DOHH2 (cell line): ENCODE measurements at regions not wholly inside any gene's neighbourhood (a gene's known extent, or its start where the extent isn't known, plus 50 kb on each side); places are given as distances from the start of the nearest gene placed in this dataset.

Source experiments
- H3F3A ChIP-seq: fragments of 200-600 bp; sonication (generic), shearing (Covaris generic); 2 replicates; pipeline ENCODE4 v1.6.0; 2016; ENCODE audit warnings: antibody characterized with exemption, mild to moderate bottlenecking; ENCODE audit not compliant: control insufficient read depth, insufficient read depth
- H3K27ac ChIP-seq: fragments of 200-600 bp; sonication (generic); 2 replicates; pipeline ENCODE4 v1.5.1; 2014; ENCODE audit warnings: low read depth, mild to moderate bottlenecking, low read length, moderate library complexity
- H3K27me3 ChIP-seq: fragments of 200-600 bp; sonication (generic); 2 replicates; pipeline ENCODE4 v1.6.1; 2014; ENCODE audit warnings: mild to moderate bottlenecking, low read length, mixed read lengths; ENCODE audit not compliant: control insufficient read depth
- H3K36me3 ChIP-seq: fragments of 200-600 bp; sonication (generic); 2 replicates; pipeline ENCODE4 v1.6.1; 2014; ENCODE audit warnings: mild to moderate bottlenecking, low read length, moderate library complexity, mixed read lengths; ENCODE audit not compliant: control insufficient read depth
- H3K4me1 ChIP-seq: fragments of 200-600 bp; sonication (generic); 2 replicates; pipeline ENCODE4 v1.6.1; 2014; ENCODE audit warnings: mild to moderate bottlenecking, low read length, mixed read lengths; ENCODE audit not compliant: control insufficient read depth
- H3K4me2 ChIP-seq: fragments of 200-600 bp; sonication (generic); 2 replicates; pipeline ENCODE4 v1.6.0; 2014; ENCODE audit warnings: mild to moderate bottlenecking, low read length, moderate library complexity
- H3K4me3 ChIP-seq: fragments of 200-600 bp; sonication (generic); 2 replicates; pipeline ENCODE4 v1.5.1; 2014; ENCODE audit warnings: mild to moderate bottlenecking, low read length, mixed read lengths
- H3K79me2 ChIP-seq: fragments of 200-600 bp; sonication (generic); 2 replicates; pipeline ENCODE4 v1.6.1; 2014; ENCODE audit warnings: mild to moderate bottlenecking, low read length, mixed read lengths; ENCODE audit not compliant: control insufficient read depth
- H3K9me2 ChIP-seq: fragments of 200-600 bp; sonication (generic); replicated peaks from 2 replicates; pipeline ENCODE4 v1.6.1; 2014; ENCODE audit warnings: mild to moderate bottlenecking, low read length, mixed read lengths; ENCODE audit not compliant: control insufficient read depth
- H3K9me3 ChIP-seq: fragments of 200-600 bp; sonication (generic); 2 replicates; pipeline ENCODE4 v1.6.1; 2014; ENCODE audit warnings: antibody characterized with exemption, low read length, mixed read lengths; ENCODE audit not compliant: control insufficient read depth, insufficient read depth
- H4K20me1 ChIP-seq: fragments of 200-600 bp; sonication (generic); 2 replicates; pipeline ENCODE4 v1.6.0; 2014; ENCODE audit warnings: low read depth, mild to moderate bottlenecking, antibody characterized with exemption, low read length, moderate library complexity; ENCODE audit not compliant: control insufficient read depth, insufficient read depth
- CTCF ChIP-seq: fragments of 200-600 bp; sonication (generic); IDR thresholded peaks from one replicate; pipeline ENCODE4 v1.5.1; 2014; ENCODE audit warnings: antibody characterized with exemption, mild to moderate bottlenecking, low read depth, low read length; ENCODE audit not compliant: poor library complexity, severe bottlenecking
- EZH2phosphoT487 ChIP-seq: fragments of 200-600 bp; sonication (generic); IDR thresholded peaks from 2 replicates; pipeline ENCODE4 v1.6.1; 2017; ENCODE audit warnings: borderline replicate concordance, mild to moderate bottlenecking, antibody characterized with exemption, low read length, moderate library complexity, mixed read lengths

- no peak overlapping the region for H3K4me2 ChIP-seq
- no peak overlapping the region for H3K4me3 ChIP-seq
- H3K9me2 ChIP-seq, result no peaks in the 10 kb centered on the region
- no peaks in the 10 kb centered on the region for H3K36me3 ChIP-seq
- no peaks in the 10 kb centered on the region for H3K79me2 ChIP-seq
- no peak overlapping the region for H3K27ac ChIP-seq
- H4K20me1 ChIP-seq, result no peaks in the 10 kb centered on the region
- no peaks in the 10 kb centered on the region for H3K27me3 ChIP-seq
- H3K9me3 ChIP-seq, result no peaks in the 10 kb centered on the region
- H3K4me1 ChIP-seq, result no peaks in the 10 kb centered on the region
- TF ChIP-seq EZH2phosphoT487 (no peak), CTCF (no peak)
- H3F3A ChIP-seq, result no peaks in the 10 kb centered on the region
Observed at GRCh38 chr17:33936764-33937163, 318.3 kb upstream of the CCL2 start.

GRCh38 chr17:33939959-33940358 is 315.1 kb upstream of the CCL2 start:
- Histone ChIP-seq H3K4me3 (no peak overlapping the region), H3K4me2 (no peak overlapping the region), H3F3A (no peaks in the 10 kb centered on the region), H3K4me1 (no peaks in the 10 kb centered on the region), H3K27me3 (no peaks in the 10 kb centered on the region), H3K9me2 (no peaks in the 10 kb centered on the region), H4K20me1 (no peaks in the 10 kb centered on the region), H3K9me3 (no peaks in the 10 kb centered on the region), H3K36me3 (no peaks in the 10 kb centered on the region), H3K27ac (no peak overlapping the region), H3K79me2 (no peaks in the 10 kb centered on the region)
- TF ChIP-seq EZH2phosphoT487 (no peak), CTCF (no peak)

GRCh38 chr17:33940769-33941370 is 314.2 kb upstream of the CCL2 start:
- H3F3A ChIP-seq, result no peaks in the 10 kb centered on the region
- H3K27me3 ChIP-seq, result no peaks in the 10 kb centered on the region
- no peaks in the 10 kb centered on the region for H3K9me3 ChIP-seq
- no peaks in the 10 kb centered on the region for H3K36me3 ChIP-seq
- H3K4me2 ChIP-seq, result no peak overlapping the region
- no peak overlapping the region for H3K4me3 ChIP-seq
- H3K27ac ChIP-seq, result no peak overlapping the region
- H3K9me2 ChIP-seq, result no peaks in the 10 kb centered on the region
- H4K20me1 ChIP-seq, result no peaks in the 10 kb centered on the region
- H3K4me1 ChIP-seq, result no peaks in the 10 kb centered on the region
- no peak for TF ChIP-seq CTCF
- TF ChIP-seq EZH2phosphoT487, result no peak
- no peaks in the 10 kb centered on the region for H3K79me2 ChIP-seq

- no peak for TF ChIP-seq CTCF
- Histone ChIP-seq H3K4me1 (no peaks in the 10 kb centered on the region), H4K20me1 (no peaks in the 10 kb centered on the region), H3K4me3 (no peak overlapping the region), H3K36me3 (no peaks in the 10 kb centered on the region), H3K27ac (no peak overlapping the region), H3K4me2 (no peak overlapping the region), H3F3A (no peaks in the 10 kb centered on the region), H3K79me2 (no peaks in the 10 kb centered on the region), H3K9me2 (no peaks in the 10 kb centered on the region), H3K27me3 (no peaks in the 10 kb centered on the region), H3K9me3 (no peaks in the 10 kb centered on the region)
Observed at GRCh38 chr17:33941744-33942143, 313.3 kb upstream of the CCL2 start.
